OCI-M2 (cell line): ENCODE measurements at regions not wholly inside any gene's neighbourhood (a gene's known extent, or its start where the extent isn't known, plus 50 kb on each side); places are given as distances from the start of the nearest gene placed in this dataset.

Experiments used
- DNase-seq: peaks from one replicate; lab custom pipeline; 2025; ENCODE audit not compliant: unreplicated experiment; lab: John Stamatoyannopoulos, UW

DNA sequence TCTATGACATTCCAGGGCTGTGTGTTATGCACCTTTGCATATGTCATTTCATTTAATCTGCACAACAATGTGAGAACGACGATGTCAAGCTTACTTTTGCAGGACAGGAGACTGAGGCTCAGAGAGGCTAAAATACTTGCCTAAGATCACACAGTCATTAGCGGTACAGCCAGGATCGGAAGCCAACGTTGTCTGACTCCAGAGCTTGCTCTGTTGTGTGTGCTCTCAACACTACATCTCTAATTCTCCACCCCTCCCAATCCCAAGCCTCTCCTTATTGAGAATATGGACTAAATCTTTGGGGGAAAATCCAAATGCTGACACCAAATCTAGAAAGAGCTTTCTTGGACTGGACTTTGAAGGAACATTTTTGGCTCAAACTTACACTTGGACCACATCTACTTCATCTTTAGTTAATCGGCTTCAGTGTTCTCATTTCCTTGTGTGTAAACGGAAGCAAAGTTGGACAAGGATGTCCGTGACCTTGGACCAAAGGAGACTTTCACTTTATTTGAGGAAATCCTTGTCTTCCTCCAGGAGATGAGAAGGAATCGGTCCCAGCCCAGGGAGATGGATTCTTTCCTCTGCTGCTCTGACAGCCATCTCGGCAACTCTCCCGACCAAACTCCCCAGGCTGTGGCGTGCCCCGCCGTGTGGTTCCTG, 242.4 kb downstream of the LPIN1 start:
- no peak for DNase-seq

DNA sequence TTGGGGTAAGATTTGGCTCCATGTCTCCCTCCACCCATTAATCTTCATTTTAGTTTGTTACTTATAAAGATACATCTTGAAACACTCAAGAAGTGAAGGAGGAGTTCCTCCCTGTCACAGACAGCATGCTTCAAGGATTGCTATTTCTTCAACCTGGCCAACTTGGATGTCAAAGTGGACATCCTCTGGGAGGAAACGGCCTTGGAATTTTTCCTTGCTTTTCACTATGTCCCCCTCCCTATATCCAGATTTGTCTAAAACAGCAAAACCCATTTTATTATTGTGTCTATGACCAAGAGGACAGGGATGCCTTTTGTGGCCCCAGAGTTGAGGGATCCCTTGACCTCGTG, 242.9 kb downstream of the LPIN1 start:
- no peak for DNase-seq

DNA sequence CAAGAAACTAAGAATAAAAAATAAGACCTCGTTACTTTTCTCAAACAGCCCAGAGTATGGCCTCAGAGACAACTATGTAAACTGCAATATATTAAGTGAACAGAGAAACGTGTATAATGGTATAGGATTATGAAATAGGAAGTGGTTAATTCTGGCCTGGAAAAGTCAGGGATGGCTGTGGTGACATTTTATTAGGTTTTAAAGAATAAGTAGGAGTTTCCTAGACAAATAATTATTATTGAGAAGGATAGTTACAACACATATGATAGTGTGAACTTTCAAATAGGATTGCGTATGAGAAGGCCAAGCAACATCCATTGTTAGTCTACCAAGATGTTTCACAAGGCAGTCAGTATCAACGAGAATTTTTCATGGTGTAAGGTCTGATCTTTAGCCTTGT, 244.1 kb downstream of the LPIN1 start:
- no peak for DNase-seq

DNA sequence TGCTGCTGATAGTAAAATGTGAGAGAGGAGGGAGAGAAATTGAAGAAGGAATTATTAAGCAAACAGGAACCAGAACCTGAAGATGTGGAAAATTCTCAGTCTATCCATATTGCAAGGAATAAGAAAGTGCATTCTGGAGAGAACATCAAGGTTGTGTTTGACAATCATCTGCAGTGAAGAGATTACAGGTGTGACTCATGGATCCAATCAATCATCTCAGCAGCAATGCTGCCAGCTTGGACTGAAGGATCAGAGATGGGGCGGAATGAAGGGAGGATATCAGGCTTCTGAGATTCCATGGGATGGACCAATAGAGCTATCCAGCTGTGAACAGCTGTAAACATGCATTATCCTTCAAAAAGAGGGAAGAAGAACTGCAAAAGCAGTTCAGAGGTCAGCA, 247.3 kb downstream of the LPIN1 start:
- no peak for DNase-seq

DNA sequence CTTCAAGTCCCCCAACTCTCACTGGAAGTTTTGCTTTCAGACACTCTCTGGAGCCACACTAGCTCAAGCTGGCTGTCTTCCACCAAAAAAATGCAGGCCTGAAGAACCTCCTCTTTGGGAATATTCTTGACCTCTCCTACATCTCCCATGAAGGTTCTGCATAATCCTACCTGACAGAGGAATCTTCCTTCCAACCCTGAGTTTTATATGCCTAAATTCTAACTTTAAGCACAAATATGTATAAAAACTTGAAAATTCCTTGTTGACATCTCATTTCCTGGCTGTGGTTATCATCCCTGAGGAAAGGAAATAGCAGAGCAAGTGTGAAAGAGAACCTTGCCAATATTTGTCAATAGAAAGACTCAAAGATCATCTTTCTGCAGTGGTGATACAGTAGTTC, 249.0 kb downstream of the LPIN1 start:
- no peak for DNase-seq

DNA sequence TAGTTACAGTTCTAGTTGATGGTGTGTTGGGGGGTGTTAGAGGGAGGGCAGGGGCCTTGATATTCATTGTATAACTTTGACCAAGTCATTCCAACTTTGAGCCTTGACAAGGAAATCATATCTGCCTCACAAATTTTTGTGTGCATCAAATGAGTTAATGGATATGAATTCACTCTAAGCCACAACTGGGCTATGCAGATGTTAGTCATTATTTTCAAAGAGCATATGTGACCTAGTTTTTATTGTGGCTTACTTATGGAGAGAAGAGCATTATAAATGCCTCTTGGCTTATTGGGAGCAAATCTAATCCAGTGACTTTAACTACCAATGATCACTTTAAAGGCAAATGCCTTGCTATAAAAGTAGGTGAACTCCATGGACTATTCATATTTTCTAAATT, 250.2 kb downstream of the LPIN1 start:
- no peak for DNase-seq

DNA sequence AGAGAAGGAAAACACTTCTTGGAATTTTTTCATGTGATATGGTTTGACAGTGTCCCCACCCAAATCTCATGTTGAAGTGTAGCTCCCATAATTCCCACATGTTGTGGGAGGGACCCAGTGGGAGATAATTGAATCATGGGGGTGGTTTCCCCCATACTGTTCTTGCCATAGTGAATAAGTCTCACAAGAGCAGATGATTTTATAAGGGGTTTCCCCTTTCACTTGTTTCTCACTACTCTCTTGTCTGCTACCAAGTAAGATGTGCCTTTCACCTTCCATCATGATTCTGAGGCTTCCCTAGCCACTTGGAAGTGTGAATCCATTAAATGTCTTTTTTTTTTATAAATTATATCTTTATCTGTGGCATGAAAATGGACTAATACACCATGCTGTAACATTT, 250.7 kb downstream of the LPIN1 start:
- DNase-seq = no peak

DNA sequence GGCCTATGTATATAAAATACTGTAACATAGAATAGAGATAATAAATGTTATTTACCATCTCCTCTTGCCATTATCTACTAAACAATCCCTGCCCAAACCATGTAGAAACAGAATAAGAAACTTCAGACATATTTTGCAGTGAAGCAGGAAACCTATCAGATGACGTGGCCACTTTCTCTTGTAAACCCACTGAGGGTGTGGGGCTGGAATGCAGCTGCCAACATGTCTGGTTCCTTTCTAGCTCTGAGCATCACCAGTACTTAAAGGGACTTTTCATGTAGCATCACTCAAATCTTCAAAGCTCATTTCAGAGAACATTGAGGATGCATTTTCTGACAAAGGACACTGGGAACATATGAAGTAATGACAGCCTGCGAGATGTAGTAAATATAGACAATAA, 251.8 kb downstream of the LPIN1 start:
- DNase-seq = no peak

DNA sequence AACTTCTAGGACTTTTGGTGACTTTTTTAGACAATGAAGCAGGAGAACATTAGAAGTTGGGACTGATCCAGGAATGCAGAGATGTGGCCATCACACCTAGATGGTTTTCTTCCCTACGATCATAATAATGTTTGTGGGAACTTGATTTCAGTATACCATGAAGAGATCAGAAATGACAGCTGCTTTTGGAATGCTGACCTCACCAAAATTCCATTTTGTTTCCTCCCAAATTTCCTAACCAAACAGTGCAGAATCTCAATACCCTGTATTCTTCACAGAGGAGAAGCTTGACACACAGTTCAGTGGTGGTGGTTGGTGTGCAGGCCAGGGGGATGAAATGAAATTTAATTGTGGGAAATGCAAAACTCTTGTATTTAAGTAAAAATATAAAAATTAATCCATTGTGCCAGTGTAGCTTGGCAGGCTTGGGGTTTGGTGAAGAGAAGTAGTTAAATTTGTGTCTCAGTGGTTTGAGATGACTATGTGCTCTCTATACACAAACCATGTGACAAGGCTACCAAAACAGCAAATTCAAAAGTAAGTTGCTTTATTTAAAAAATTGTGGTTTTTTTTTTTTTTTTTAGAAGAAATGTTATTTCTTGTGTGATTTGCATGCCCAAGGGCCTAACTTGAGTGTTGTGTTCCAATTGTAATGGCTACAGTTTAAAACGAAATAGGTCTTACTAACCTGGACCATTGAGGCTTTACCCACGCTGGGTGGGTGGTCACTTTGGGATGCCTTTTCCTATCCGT, 252.4 kb downstream of the LPIN1 start:
- DNase-seq = no peak

DNA sequence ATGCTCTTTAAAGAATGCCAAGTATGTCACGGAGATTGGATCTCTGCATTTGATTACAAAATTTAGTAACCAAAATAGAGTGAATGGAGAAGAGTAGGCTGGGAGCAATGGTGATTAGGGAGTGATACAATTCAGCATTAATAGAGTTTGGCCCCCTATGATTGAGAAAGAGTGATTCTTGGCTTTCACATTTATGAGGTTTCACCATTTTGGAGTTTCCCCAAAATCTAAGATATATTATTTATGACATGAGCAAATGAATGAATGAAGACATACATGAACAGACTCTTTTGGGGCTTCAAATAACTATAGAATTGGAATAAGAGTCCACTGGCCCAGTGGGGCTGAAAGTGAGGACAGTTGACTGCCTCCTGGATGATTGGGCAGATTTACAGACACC, 255.2 kb downstream of the LPIN1 start:
- DNase-seq = no peak

DNA sequence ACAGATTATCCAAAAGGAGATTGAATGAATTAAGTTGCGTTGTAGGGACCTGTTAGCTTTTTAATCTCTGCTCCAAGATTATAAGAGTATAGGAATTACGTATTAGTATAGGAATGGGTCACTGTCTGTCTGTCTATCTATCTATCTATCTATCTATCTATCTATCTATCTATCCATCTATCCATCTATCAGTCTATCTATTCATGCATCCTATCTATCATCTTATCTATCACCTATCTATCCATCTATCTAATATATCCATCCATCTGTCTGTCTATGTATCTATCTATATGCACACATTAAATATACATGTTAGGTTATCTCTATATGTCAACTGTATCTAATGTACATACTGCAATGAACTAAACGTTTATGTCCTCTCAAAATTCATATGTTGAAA, 255.8 kb downstream of the LPIN1 start:
- no peak for DNase-seq

DNA sequence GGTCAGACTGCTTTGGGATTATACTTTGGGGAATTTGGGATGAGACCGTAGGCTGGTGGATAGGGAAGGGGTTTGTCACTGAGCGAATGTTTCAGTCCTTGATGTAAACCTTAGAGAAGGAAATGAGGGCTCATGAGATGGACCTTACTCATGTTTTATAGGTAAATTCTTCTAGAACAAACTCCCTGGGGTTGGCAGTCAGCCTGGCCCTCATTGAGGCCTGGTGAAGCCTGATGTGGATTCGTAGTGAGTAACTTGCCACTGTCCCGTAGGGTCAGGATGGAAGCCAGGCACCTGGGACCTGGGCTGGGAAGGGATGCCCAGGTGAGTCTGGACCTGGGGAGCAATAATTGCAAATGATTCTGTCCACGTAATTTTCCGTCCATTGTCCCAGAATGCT, 258.3 kb downstream of the LPIN1 start:
- no peak for DNase-seq

DNA sequence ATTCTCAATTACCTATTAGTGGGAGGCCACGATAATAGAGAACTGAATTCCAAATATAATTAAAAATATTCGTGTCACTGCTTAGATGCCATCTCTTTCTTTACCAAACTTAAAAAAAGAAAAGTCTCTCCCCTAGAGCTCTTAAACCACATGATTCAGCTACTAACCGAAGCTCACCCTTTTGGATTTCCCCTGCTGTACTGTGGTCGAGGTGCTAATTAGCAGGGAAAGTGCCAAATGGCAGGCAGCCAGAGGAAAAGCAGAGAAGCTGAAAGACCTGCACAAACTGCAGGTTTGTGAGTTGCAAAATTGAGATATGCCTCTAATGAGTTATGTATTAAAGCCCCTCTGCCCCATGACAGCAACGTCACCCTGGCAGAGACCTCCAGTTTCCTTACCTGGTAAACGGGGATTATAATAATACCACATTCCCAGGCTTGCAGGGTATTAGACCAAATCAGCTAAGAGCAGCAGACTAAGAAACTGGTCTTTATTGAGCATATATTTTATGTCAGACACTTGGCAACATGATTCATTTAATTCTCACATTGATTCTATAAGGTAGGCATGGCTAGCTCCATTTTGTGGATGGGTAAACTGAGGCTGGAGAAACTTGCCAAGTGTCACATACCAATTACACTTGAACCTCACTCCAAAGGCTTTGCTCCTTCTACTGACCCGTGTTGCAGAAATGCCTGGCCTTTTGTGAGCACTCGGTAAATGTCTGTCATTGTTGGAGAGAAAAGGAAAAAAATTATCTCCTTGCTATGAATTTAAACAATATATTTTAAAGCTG, 259.7 kb downstream of the LPIN1 start:
- DNase-seq = no peak

DNA sequence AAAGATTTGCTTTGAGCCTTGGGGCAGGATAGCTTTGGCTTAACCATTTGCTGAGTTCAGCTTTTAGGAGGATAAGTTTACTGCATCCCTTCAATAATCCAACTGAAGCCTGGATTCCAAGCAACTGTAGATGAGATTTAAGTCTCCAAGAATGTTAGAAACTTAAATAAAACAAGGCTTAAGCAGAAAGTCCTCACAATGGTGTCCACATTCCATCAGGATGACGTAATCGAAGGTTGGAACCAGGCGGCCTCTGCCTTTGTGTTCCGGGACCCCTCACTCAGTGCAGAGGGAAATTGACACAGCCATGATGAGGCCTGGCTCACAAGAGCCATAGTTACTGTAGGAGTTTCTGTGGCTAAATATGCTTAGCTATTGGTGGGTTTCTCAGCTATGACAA, 260.4 kb downstream of the LPIN1 start:
- no peak for DNase-seq

DNA sequence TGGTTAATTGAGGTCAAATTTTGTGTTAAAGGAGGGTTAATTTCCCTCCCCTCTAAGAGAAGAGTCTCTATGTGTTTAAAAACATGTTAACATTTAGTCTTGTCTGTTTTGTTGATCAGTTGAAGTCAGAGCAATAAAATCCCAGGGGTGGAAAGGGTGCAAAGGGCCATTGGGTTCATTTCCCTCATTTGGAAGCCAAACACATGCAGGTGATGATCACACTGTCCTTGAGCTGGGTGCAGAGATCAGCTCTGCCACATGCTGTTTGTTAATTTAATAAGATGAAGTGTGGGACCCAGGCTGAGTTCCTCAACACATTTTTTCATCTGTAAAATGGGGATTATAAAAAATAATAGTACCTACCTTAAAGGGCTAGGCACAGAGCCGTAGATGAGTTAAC, 260.9 kb downstream of the LPIN1 start:
- DNase-seq = no peak

DNA sequence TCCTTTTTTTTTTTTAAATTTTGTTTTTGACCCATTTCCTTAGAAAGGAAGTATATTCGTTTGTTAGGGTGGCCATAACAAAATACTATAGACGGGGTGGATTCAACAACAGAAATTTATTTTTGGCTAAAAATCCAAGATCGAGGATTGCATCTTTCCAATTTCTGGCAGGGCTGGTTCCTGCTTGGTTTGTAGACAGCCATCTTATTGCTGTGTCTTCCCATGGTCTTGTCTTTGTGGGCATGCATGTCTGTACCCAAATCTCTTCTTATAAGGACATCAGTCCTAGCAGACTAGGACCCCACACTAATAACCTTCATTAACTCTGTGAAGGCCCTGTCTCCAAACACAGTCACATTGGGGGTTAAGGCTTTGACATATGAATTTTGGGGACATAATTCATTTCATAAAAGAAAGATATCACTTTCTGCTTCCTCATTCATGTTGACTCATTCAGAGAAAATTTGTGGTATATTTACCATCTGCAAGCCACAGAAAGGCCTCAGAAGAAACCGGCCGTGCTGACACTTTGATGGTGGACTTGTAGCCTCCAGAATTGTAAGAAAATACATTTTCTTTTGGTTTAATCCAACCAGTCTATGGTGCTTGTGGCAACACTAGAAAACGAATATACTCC, 262.1 kb downstream of the LPIN1 start:
- DNase-seq = no peak

DNA sequence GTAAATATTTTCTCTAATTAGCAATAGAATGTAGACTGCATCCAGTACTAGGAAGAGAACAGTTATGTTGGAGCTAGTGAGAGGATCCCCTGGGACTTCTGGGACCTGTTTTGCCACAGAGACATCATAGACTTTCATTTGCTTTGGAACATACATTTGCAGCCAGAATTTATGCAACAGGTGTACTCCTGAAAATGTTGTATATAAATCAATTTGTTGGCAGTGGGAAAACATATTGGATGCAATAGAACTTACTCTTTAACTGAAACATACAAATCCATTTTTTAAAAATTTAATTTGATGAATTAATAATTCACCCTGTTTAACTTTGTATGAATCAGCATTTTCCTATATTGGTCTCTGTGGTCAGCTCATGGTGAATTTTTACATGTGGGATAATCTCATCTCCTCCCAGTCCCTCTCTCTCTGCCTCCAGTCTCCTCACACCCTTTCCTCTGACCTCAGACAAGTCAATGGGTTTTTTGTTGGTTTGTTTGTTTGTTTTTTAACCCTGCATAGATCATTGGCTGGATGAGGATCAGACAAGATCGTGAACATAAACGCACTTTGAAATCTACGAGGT, 263.0 kb downstream of the LPIN1 start:
- no peak for DNase-seq

DNA sequence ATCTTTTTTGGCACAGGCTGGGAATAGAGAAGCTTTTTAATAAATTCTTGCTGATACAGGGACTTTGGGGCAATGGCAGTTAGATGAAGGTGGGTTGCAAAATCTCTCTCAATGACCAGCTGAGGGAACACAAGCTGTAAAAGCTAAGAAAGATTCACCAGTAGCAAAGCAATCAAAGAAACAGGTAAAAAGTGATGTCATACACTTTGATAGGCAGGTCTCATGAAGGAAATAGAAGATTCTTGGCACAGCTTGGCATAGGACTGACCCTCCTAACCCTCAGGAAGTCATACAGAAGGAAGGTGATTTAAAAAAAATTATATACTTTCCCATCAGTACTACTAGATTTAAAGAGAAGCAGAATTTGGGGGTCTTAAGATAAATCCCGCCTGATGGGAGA, 263.6 kb downstream of the LPIN1 start:
- DNase-seq = no peak

DNA sequence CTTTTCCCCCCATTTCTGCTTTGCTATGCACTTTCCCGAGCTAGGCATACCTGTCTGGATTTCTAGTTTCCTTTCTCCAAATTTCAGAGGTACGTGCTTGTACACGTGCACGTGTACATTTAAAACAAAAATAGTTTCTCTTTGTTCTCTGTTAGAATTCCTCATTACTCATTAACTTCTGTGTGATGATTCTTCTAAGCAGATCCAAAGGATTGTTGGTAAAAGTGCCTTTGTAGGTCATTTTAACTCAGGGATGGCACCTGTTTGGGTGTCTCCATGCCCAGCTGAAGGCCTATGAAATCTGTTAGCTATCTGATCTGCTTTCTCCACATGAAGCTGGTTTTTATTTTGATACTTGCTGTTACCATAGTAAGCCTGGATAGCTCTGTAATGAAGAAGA, 264.3 kb downstream of the LPIN1 start:
- DNase-seq = no peak

DNA sequence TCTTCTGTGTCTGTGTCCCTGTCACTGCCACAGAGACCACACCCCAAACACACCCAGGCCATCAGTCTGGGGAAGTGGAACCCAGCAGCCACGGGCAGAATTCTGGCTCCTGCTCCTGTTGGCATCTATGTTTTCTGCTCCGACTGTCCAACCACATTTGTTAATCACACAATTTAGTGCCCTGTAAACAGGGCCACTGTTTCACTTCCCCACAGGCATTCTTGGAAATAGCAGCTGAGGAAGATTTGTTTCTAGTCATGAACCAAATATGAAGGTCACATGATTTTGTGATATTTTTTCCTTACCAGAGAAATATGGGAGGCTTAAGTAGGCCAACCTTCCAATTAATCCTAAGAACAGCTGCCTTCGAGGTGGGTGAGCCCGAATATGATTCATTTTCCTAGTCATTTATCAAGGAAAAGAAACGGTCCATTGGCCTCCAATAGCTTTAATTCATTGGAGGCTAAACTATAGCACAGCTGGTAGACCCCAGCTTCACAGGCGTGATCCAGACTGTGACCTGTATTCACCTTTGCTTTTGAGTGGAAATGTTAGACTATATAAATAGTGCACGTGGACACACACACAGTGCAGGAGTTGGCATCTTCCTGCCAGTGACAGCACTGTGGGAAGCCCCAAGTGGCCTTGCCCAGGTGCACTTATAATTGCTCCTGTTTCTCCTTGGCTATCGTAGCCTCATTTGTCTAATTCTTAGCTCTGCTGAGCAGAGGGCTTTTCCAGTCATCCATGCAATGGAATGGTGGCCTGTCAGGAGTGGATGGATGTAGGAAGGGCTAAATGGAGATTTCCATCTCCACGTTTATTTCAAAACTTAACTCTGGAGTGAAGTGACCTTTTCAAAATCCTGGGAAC, 267.9 kb downstream of the LPIN1 start:
- no peak for DNase-seq
